SK-N-DZ (cell line): ENCODE measurements at regions not wholly inside any gene's neighbourhood (a gene's known extent, or its start where the extent isn't known, plus 50 kb on each side); places are given as distances from the start of the nearest gene placed in this dataset.

ENCODE experiments used
- DNase-seq: peaks from one replicate; pipeline ENCODE4 v3.0.0-alpha.2; 2015; ENCODE audit warnings: low spot score

- no peak for DNase-seq
Observed at GRCh38 chr2:51409920-51410319, 378.0 kb upstream of the NRXN1 start.

GRCh38 chr2:51404226-51404625, 372.3 kb upstream of the NRXN1 start:
- no peak for DNase-seq

GRCh38 chr2:51401546-51401945, 369.6 kb upstream of the NRXN1 start:
- DNase-seq, result no peak

GRCh38 chr2:51387235-51387634, 355.3 kb upstream of the NRXN1 start:
- DNase-seq, result no peak

- no peak for DNase-seq
Observed at GRCh38 chr2:51379997-51380396, 348.1 kb upstream of the NRXN1 start.

- DNase-seq, result no peak
Observed at GRCh38 chr2:51368250-51368649, 336.3 kb upstream of the NRXN1 start.

- no peak for DNase-seq
Observed at GRCh38 chr2:51350100-51350499, 318.2 kb upstream of the NRXN1 start.

GRCh38 chr2:51344886-51345285, 313.0 kb upstream of the NRXN1 start:
- no peak for DNase-seq

- DNase-seq, result no peak
Observed at GRCh38 chr2:51335087-51336058, 303.4 kb upstream of the NRXN1 start.

- DNase-seq, result no peak
Observed at GRCh38 chr2:51329512-51329911, 297.6 kb upstream of the NRXN1 start.

- DNase-seq, result no peak
Observed at GRCh38 chr2:51324051-51324450, 292.1 kb upstream of the NRXN1 start.

- no peak for DNase-seq
Observed at GRCh38 chr2:51322613-51323012, 290.7 kb upstream of the NRXN1 start.

- no peak for DNase-seq
Observed at GRCh38 chr2:51304311-51304710, 272.4 kb upstream of the NRXN1 start.

- DNase-seq, result no peak
Observed at GRCh38 chr2:51301381-51301780, 269.4 kb upstream of the NRXN1 start.

GRCh38 chr2:51299370-51299769, 267.4 kb upstream of the NRXN1 start:
- no peak for DNase-seq

- DNase-seq, result no peak
Observed at GRCh38 chr2:51297488-51297887, 265.6 kb upstream of the NRXN1 start.

GRCh38 chr2:51293566-51294200, 261.8 kb upstream of the NRXN1 start:
- DNase-seq, result no peak

- DNase-seq, result no peak
Observed at GRCh38 chr2:51291762-51292551, 260.0 kb upstream of the NRXN1 start.

GRCh38 chr2:51290725-51291124, 258.8 kb upstream of the NRXN1 start:
- DNase-seq, result no peak

- DNase-seq, result no peak
Observed at GRCh38 chr2:51289045-51289444, 257.1 kb upstream of the NRXN1 start.

- no peak for DNase-seq
Observed at GRCh38 chr2:51268191-51268590, 236.3 kb upstream of the NRXN1 start.

GRCh38 chr2:51265539-51265938, 233.6 kb upstream of the NRXN1 start:
- no peak for DNase-seq
